Nucleus accumbens (tissue), 56 donors: ENCODE measurements at regions not wholly inside any gene's neighbourhood (a gene's known extent, or its start where the extent isn't known, plus 50 kb on each side); places are given as distances from the start of the nearest gene placed in this dataset.

Experiments
- DNase-seq, 56 donors: peaks; one replicate each; lab custom pipeline; 2025; lab: John Stamatoyannopoulos, UW

- DNase-seq, result no peak
Observed at GRCh38 chr5:54721951-54722654, 204.5 kb downstream of the SNX18 start.

- no peak for DNase-seq
Observed at GRCh38 chr5:54721116-54721515, 203.6 kb downstream of the SNX18 start.

GRCh38 chr5:54720341-54720740 is 202.8 kb downstream of the SNX18 start:
- DNase-seq, result no peak

GRCh38 chr5:54719384-54720283 is 202.1 kb downstream of the SNX18 start:
- DNase-seq, result peak in 1 of 56 donors; percentile 3

GRCh38 chr5:54718656-54719055 is 201.1 kb downstream of the SNX18 start:
- peak in 9 of 56 donors; percentile 11 to 52 (median 18) for DNase-seq

- no peak for DNase-seq
Observed at GRCh38 chr5:54717870-54718269, 200.3 kb downstream of the SNX18 start.

GRCh38 chr5:54717459-54717858 is 199.9 kb downstream of the SNX18 start:
- no peak for DNase-seq

- no peak for DNase-seq
Observed at GRCh38 chr5:54713923-54714581, 196.5 kb downstream of the SNX18 start.

GRCh38 chr5:54709096-54709495 is 191.5 kb downstream of the SNX18 start:
- no peak for DNase-seq

GRCh38 chr5:54707841-54708240 is 190.3 kb downstream of the SNX18 start:
- DNase-seq, result no peak

- no peak for DNase-seq
Observed at GRCh38 chr5:54705994-54706653, 188.6 kb downstream of the SNX18 start.

GRCh38 chr5:54704825-54705224 is 187.3 kb downstream of the SNX18 start:
- no peak for DNase-seq

GRCh38 chr5:54704333-54704732 is 186.8 kb downstream of the SNX18 start:
- DNase-seq, result no peak

GRCh38 chr5:54703565-54704255 is 186.2 kb downstream of the SNX18 start:
- DNase-seq, result peak in 1 of 56 donors; percentile 11

GRCh38 chr5:54703133-54703532 is 185.6 kb downstream of the SNX18 start:
- peak in 1 of 56 donors; percentile 35 for DNase-seq

- DNase-seq, result no peak
Observed at GRCh38 chr5:54702470-54702869, 184.9 kb downstream of the SNX18 start.

- no peak for DNase-seq
Observed at GRCh38 chr5:54700986-54701578, 183.5 kb downstream of the SNX18 start.

GRCh38 chr5:54696931-54697330 is 179.4 kb downstream of the SNX18 start:
- no peak for DNase-seq

GRCh38 chr5:54696346-54696745 is 178.8 kb downstream of the SNX18 start:
- DNase-seq, result no peak
